MCF 10A (cell line): ENCODE measurements at regions not wholly inside any gene's neighbourhood (a gene's known extent, or its start where the extent isn't known, plus 50 kb on each side); places are given as distances from the start of the nearest gene placed in this dataset.

Experiments
- BruUV-seq: library from RNA; stranded (reverse); fragments of 400-500 nt; replicated peaks from 2 replicates; lab custom pipeline; 2021; lab: Mats Ljungman, UMichigan
- CTCF ChIA-PET: fragments of 300-600 bp; sonication (Branson Sonifier 250); formaldehyde crosslinking; extraction: SDS; loops from one replicate; lab custom pipeline; 2021; ENCODE audit warnings: antibody characterized with exemption, inconsistent platforms; lab: Yijun Ruan, JAX
- POLR2A ChIA-PET: fragments of 300-600, 350-650 bp; sonication (Branson Sonifier 250); formaldehyde crosslinking; extraction: SDS; loops from one replicate; lab custom pipeline; 2020; ENCODE audit warnings: antibody characterized with exemption, inconsistent platforms; lab: Yijun Ruan, JAX
- DNase-seq: peaks from one replicate; pipeline ENCODE4 v3.0.0-alpha.2; 2018; ENCODE audit not compliant: unreplicated experiment
- H3K27ac Mint-ChIP-seq: one replicate; pipeline ENCODE4 v1.8.0; 2022; ENCODE audit warnings: mild to moderate bottlenecking, low read depth, mixed read lengths; ENCODE audit not compliant: unreplicated experiment
- H3K27me3 Mint-ChIP-seq: one replicate; pipeline ENCODE4 v1.8.0; 2022; ENCODE audit warnings: mixed read lengths; ENCODE audit not compliant: insufficient read depth, unreplicated experiment
- H3K36me3 Mint-ChIP-seq: one replicate; pipeline ENCODE4 v1.8.0; 2022; ENCODE audit warnings: mild to moderate bottlenecking, moderate library complexity, mixed read lengths; ENCODE audit not compliant: insufficient read depth, unreplicated experiment
- H3K4me1 Mint-ChIP-seq: one replicate; pipeline ENCODE4 v1.8.0; 2022; ENCODE audit warnings: mixed read lengths; ENCODE audit not compliant: insufficient read depth, unreplicated experiment
- H3K4me3 Mint-ChIP-seq: one replicate; pipeline ENCODE4 v1.8.0; 2022; ENCODE audit warnings: mild to moderate bottlenecking, moderate library complexity, mixed read lengths; ENCODE audit not compliant: unreplicated experiment
- H3K9me3 Mint-ChIP-seq: one replicate; pipeline ENCODE4 v1.8.0; 2022; ENCODE audit warnings: mixed read lengths; ENCODE audit not compliant: unreplicated experiment
- intact Hi-C: fragments of 100-400 bp; cut with micrococcal nuclease; formaldehyde crosslinking; loops from 2 replicates; pipeline ENCODE4 v1.14.1; 2022
- TF ChIP-seq, protein P1 (sequence below): fragments of 200-600 bp; IDR thresholded peaks from one replicate; pipeline ENCODE4 v1.8.0; 2022; ENCODE audit warnings: antibody characterized with exemption, mild to moderate bottlenecking; ENCODE audit not compliant: unreplicated experiment

DNA sequence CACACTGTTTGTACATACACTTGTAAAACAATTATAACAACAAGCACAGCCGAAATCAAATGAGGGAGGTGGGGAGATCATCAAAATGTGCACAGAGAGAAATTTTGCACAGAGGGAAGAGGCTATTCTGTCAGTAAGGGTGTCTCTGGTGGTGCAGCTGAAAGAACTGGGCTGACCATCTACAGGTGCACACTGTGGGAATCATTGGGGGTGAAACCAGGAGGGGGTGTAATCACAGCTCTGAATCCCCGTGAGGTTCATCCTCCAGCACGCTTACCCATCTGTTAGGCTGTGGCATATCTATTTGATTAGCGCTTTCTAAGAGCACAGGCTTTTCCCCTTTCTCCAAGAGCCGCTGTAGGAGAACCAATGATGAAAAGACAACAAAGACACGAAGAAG, 389.9 kb upstream of the CDH20 start:
- intact Hi-C loops: no loop called here
- POLR2A ChIA-PET: no interaction called here
- no TSS peak for BruUV-seq
- DNase-seq: no peak
- Mint-ChIP-seq H3K27me3 (no peaks in the 10 kb centered on the region), H3K27ac (no peak overlapping the region), H3K4me1 (no peaks in the 10 kb centered on the region), H3K9me3 (peaks cover 3% of the 10 kb centered on the region), H3K4me3 (no peak overlapping the region), H3K36me3 (no peaks in the 10 kb centered on the region)
- CTCF ChIA-PET: no interaction called here
- TF ChIP-seq, protein P1, sequence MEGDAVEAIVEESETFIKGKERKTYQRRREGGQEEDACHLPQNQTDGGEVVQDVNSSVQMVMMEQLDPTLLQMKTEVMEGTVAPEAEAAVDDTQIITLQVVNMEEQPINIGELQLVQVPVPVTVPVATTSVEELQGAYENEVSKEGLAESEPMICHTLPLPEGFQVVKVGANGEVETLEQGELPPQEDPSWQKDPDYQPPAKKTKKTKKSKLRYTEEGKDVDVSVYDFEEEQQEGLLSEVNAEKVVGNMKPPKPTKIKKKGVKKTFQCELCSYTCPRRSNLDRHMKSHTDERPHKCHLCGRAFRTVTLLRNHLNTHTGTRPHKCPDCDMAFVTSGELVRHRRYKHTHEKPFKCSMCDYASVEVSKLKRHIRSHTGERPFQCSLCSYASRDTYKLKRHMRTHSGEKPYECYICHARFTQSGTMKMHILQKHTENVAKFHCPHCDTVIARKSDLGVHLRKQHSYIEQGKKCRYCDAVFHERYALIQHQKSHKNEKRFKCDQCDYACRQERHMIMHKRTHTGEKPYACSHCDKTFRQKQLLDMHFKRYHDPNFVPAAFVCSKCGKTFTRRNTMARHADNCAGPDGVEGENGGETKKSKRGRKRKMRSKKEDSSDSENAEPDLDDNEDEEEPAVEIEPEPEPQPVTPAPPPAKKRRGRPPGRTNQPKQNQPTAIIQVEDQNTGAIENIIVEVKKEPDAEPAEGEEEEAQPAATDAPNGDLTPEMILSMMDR: no peak

DNA sequence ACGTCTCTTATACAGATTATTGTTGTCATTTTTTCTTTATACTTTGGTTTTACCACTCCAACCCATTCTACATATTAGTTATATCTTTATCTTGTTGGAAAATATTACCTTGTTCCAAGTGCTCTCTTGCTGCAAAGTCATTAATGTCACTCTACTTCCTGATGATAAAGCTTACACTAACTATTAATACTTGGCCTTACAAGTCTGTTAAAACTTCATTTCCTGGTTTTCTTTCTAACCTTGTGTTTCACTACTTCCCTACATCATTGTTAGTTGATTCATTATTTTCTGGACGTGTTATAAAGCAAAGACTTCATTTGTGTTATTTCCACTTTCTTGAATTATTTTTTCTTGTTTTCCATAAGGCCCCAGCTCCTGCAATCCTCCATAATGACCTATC, 382.6 kb upstream of the CDH20 start:
- no TSS peak for BruUV-seq
- H3K4me1 Mint-ChIP-seq: no peaks in the 10 kb centered on the region

DNA sequence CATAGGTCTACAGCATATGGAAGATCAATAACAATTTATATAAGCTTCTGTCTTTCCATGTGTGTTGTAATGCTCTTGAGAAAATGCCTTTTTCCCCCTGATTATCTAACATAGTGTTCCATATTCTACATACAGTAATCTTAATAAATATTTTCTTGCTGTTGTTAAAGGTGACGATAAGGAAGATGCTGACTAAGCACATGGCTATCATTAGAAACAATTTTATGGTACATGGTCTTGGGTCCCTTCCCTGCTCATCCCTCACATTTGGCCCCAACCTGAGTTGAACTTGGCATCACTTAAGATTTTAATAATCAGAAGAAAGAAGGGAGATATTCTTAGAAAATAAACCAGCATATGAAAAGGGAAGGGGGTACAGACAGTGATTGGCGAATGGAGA, 382.1 kb upstream of the CDH20 start:
- TF ChIP-seq, protein P1: no peak

More for the DNA sequence above, 382.6 kb upstream of the CDH20 start:
- TF ChIP-seq, protein P1: no peak
- Mint-ChIP-seq H3K9me3 (no peaks in the 10 kb centered on the region), H3K4me3 (no peak overlapping the region), H3K27me3 (no peaks in the 10 kb centered on the region), H3K36me3 (no peaks in the 10 kb centered on the region), H3K27ac (no peak overlapping the region)
- intact Hi-C loops: no loop called here
- POLR2A ChIA-PET: interaction anchor here (0.6 kb wide), 1 partner anchor 1025 kb away, joined by 7 read pairs; no protein-coding TSS in a partner anchor
- CTCF ChIA-PET: interaction anchor here (1.2 kb wide), 1 partner anchor 372 kb away, joined by 4 read pairs; no protein-coding TSS in a partner anchor
- DNase-seq: no peak

DNA sequence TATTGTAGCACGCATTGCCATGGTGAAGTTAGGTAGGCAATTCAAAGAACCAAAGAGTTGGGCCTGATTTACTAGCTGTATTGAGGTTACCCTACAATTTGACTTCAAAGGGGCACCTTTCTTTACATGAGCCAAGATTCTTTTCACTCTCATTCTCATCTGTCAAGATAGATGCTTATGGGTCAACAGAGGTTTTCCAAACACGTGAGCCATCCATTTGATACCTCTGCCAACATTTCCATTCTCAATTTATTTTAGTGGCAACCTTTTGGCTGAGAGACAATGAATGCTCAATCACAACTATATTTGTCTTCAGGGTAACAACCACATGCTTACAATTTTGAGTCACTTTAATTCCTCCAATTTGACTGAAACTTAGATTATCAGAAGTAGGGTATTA, 370.6 kb upstream of the CDH20 start:
- Mint-ChIP-seq H3K4me3 (no peak overlapping the region), H3K27me3 (no peaks in the 10 kb centered on the region), H3K27ac (no peak overlapping the region), H3K4me1 (peaks cover 7% of the 10 kb centered on the region), H3K9me3 (no peaks in the 10 kb centered on the region), H3K36me3 (no peaks in the 10 kb centered on the region)
- BruUV-seq: no TSS peak
- ChIA-PET CTCF (no interaction called here), POLR2A (interaction anchor here (1.0 kb wide), 2 partner anchors 21 to 114 kb away, joined by 3 read pairs; no protein-coding TSS in a partner anchor)
- no peak for DNase-seq
- TF ChIP-seq, protein P1: no peak
- intact Hi-C loops: no loop called here

More for the DNA sequence above, 382.1 kb upstream of the CDH20 start:
- no peaks in the 10 kb centered on the region for H3K36me3 Mint-ChIP-seq
- H3K27ac Mint-ChIP-seq: no peak overlapping the region
- no TSS peak for BruUV-seq
- no peak overlapping the region for H3K4me3 Mint-ChIP-seq
- no peak for DNase-seq
- no peaks in the 10 kb centered on the region for H3K9me3 Mint-ChIP-seq
- H3K4me1 Mint-ChIP-seq: no peaks in the 10 kb centered on the region
- no peaks in the 10 kb centered on the region for H3K27me3 Mint-ChIP-seq
- ChIA-PET CTCF (interaction anchor here (1.2 kb wide), 1 partner anchor 371 kb away, joined by 4 read pairs; no protein-coding TSS in a partner anchor), POLR2A (interaction anchor here (0.6 kb wide), 1 partner anchor 1025 kb away, joined by 7 read pairs; no protein-coding TSS in a partner anchor)
- intact Hi-C loops: no loop called here
